Suprapubic skin (tissue), 4 donors: ENCODE measurements at regions not wholly inside any gene's neighbourhood (a gene's known extent, or its start where the extent isn't known, plus 50 kb on each side); places are given as distances from the start of the nearest gene placed in this dataset.

Experiments
- EP300 ChIP-seq: sonication (generic); formaldehyde crosslinking; IDR thresholded peaks from one replicate; pipeline ENCODE4 v1.6.1; 2017; ENCODE audit warnings: antibody characterized with exemption
- POLR2A ChIP-seq, 2 donors: fragments of 450-650 bp; IDR thresholded peaks; one replicate each; pipeline ENCODE4 v1.6.1; 2017; ENCODE audit warnings: antibody characterized with exemption in 2 of 2, mild to moderate bottlenecking in 2 of 2, moderate library complexity in 2 of 2
- POLR2AphosphoS5 ChIP-seq, 3 donors: sonication (generic); formaldehyde crosslinking; IDR thresholded peaks; one replicate each; pipeline ENCODE4 v1.6.1; 2017; ENCODE audit warnings: antibody characterized with exemption in 3 of 3
- TF ChIP-seq, protein P1 (sequence below), 2 donors: fragments of 200-600 bp in 1 of 2; fragments of 450-650 bp in 1 of 2; sonication (generic) in 1 of 2; IDR thresholded peaks; one replicate each; pipeline ENCODE4 v1.5.1; 2016 to 2019; ENCODE audit warnings: antibody characterized with exemption in 2 of 2, mild to moderate bottlenecking in 1 of 2, moderate library complexity in 1 of 2

DNA sequence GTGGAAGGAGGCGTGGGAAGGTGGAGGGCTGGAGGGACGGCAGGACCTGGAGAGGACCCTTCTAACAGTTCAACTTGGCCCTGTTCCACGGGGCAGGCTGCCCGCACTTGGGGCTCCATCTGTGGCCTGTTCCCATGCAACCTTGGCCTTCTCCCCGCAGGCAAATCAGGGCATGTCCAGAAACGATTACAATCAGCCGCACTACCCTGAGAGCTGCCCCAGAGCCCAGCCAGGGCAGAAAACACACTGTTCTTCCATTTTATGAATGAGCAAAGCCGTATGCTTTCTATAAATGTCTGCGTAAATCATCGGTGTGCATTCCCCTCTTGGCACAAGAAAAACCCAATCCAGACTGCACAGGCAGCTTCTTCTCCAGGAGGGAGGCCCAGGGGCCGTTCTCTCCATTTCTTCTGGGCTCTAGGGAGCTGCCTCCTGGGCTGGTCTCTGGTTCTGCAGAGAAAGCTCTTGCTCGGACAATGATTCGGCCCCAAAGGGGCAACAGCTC, 228.7 kb downstream of the SOX9 start:
- TF ChIP-seq, protein P1, sequence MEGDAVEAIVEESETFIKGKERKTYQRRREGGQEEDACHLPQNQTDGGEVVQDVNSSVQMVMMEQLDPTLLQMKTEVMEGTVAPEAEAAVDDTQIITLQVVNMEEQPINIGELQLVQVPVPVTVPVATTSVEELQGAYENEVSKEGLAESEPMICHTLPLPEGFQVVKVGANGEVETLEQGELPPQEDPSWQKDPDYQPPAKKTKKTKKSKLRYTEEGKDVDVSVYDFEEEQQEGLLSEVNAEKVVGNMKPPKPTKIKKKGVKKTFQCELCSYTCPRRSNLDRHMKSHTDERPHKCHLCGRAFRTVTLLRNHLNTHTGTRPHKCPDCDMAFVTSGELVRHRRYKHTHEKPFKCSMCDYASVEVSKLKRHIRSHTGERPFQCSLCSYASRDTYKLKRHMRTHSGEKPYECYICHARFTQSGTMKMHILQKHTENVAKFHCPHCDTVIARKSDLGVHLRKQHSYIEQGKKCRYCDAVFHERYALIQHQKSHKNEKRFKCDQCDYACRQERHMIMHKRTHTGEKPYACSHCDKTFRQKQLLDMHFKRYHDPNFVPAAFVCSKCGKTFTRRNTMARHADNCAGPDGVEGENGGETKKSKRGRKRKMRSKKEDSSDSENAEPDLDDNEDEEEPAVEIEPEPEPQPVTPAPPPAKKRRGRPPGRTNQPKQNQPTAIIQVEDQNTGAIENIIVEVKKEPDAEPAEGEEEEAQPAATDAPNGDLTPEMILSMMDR (IDR thresholded peaks at IDR 0.05) = no peak
- TF ChIP-seq POLR2A (IDR thresholded peaks at IDR 0.05) (no peak), EP300 (no peak), POLR2AphosphoS5 (IDR thresholded peaks at IDR 0.05) (no peak)
